Ishikawa (cell line): ENCODE measurements at regions not wholly inside any gene's neighbourhood (a gene's known extent, or its start where the extent isn't known, plus 50 kb on each side); places are given as distances from the start of the nearest gene placed in this dataset.

ENCODE experiments used
- CREB1 ChIP-seq: IDR thresholded peaks from 2 replicates; pipeline ENCODE4 v1.6.1; 2012; ENCODE audit warnings: low read depth
- EP300 ChIP-seq: IDR thresholded peaks from 2 replicates; pipeline ENCODE4 v1.6.1; 2012; ENCODE audit warnings: borderline replicate concordance
- TAF1 ChIP-seq: IDR thresholded peaks from 2 replicates; pipeline ENCODE4 v1.6.1; 2012; ENCODE audit warnings: low read depth, mild to moderate bottlenecking
- YY1 ChIP-seq: IDR thresholded peaks from 2 replicates; pipeline ENCODE4 v1.6.1; 2012; ENCODE audit warnings: low read depth

DNA sequence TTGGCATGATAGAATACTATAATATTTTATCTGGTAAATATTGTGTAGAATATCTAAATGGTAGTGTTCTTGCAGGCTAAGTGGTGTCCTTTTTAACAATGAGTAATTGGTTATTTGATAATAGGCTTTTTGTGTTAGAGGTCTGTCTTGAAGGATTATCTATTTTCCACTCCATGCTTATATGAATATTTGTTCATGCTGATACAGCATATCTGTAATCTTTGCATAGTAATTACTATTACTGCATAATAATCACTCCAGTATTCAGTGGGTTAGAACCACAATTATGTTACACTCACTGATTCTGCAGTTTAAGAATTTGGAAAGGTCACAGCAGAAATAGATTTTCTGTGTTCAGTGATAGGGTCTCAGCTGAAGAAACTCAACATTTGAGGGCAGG lies 1229.9 kb downstream of the MAT2B start:
- TF ChIP-seq TAF1, result no peak
- no peak for TF ChIP-seq EP300
- no peak for TF ChIP-seq CREB1
- TF ChIP-seq YY1, result no peak
